Activated T-cell treated with anti-CD3 and anti-CD28 coated beads, Interleukin-2, amount 50 U/mL, for 72 hours (primary cell): ENCODE measurements at regions not wholly inside any gene's neighbourhood (a gene's known extent, or its start where the extent isn't known, plus 50 kb on each side); places are given as distances from the start of the nearest gene placed in this dataset.

Experiments used
- ATAC-seq, 2 donors: fragments of 150-1000 bp; cut with Tn5 transposase; replicated peaks in 1 of 2; 2 replicates each; pipeline ENCODE4 v1.10.0; 2021; ENCODE audit warnings: moderate library complexity in 2 of 2, mild to moderate bottlenecking in 1 of 2
- DNase-seq, 2 donors: peaks; one replicate each; pipeline ENCODE4 v3.0.0; 2021 to 2022; ENCODE audit warnings: mixed read lengths in 1 of 2
- H3K27ac Mint-ChIP-seq: one replicate; pipeline ENCODE4 v1.8.0; 2022; ENCODE audit warnings: mild to moderate bottlenecking, moderate library complexity, mixed read lengths
- H3K27me3 Mint-ChIP-seq: one replicate; pipeline ENCODE4 v1.8.0; 2022; ENCODE audit warnings: low read depth, mixed read lengths
- H3K36me3 Mint-ChIP-seq, 2 donors: one replicate each; pipeline ENCODE4 v1.8.0; 2022; ENCODE audit warnings: mixed read lengths in 2 of 2, mild to moderate bottlenecking in 1 of 2; ENCODE audit not compliant: insufficient read depth in 2 of 2
- H3K4me1 Mint-ChIP-seq: one replicate; pipeline ENCODE4 v1.8.0; 2022; ENCODE audit warnings: low read depth, mixed read lengths
- H3K4me3 Mint-ChIP-seq, 2 donors: one replicate each; pipeline ENCODE4 v1.8.0; 2022; ENCODE audit warnings: mild to moderate bottlenecking in 2 of 2, mixed read lengths in 2 of 2, moderate library complexity in 2 of 2
- H3K9me3 Mint-ChIP-seq, 2 donors: one replicate each; pipeline ENCODE4 v1.8.0; 2022; ENCODE audit warnings: mixed read lengths in 2 of 2

- H3K27me3 Mint-ChIP-seq: no peaks in the 10 kb centered on the region
- ATAC-seq (no peak), DNase-seq (no peak)
- no peaks in the 10 kb centered on the region for H3K36me3 Mint-ChIP-seq
- no peaks in the 10 kb centered on the region for H3K9me3 Mint-ChIP-seq
- H3K27ac Mint-ChIP-seq: no peak overlapping the region
- no peaks in the 10 kb centered on the region for H3K4me1 Mint-ChIP-seq
- H3K4me3 Mint-ChIP-seq: no peak overlapping the region
These were observed 135.3 kb downstream of the ZNF518B start for GRCh38 chr4:10321931-10322330.

GRCh38 chr4:10320130-10320529, 137.1 kb downstream of the ZNF518B start:
- no peak for DNase-seq
- no peaks in the 10 kb centered on the region for H3K36me3 Mint-ChIP-seq
- no peak overlapping the region for H3K27ac Mint-ChIP-seq
- ATAC-seq: no peak
- H3K27me3 Mint-ChIP-seq: no peaks in the 10 kb centered on the region
- no peaks in the 10 kb centered on the region for H3K4me1 Mint-ChIP-seq
- H3K4me3 Mint-ChIP-seq: no peak overlapping the region
- H3K9me3 Mint-ChIP-seq: no peaks in the 10 kb centered on the region

- Mint-ChIP-seq H3K36me3 (no peaks in the 10 kb centered on the region), H3K27ac (no peak overlapping the region), H3K4me1 (no peaks in the 10 kb centered on the region), H3K27me3 (no peaks in the 10 kb centered on the region), H3K4me3 (no peak overlapping the region), H3K9me3 (no peaks in the 10 kb centered on the region)
- no peak for ATAC-seq
- no peak for DNase-seq
These were observed 139.9 kb downstream of the ZNF518B start for GRCh38 chr4:10317345-10317744.

- Mint-ChIP-seq H3K4me3 (no peak overlapping the region), H3K36me3 (no peaks in the 10 kb centered on the region), H3K27ac (no peak overlapping the region), H3K27me3 (no peaks in the 10 kb centered on the region), H3K4me1 (no peaks in the 10 kb centered on the region), H3K9me3 (no peaks in the 10 kb centered on the region)
- DNase-seq (no peak), ATAC-seq (no peak)
These were observed 140.4 kb downstream of the ZNF518B start for GRCh38 chr4:10316851-10317250.

- Mint-ChIP-seq H3K4me1 (no peaks in the 10 kb centered on the region), H3K27me3 (peaks cover 3% of the 10 kb centered on the region)
- no peak for ATAC-seq
These were observed 141.6 kb downstream of the ZNF518B start for GRCh38 chr4:10315638-10316037.

GRCh38 chr4:10312568-10312967, 144.7 kb downstream of the ZNF518B start:
- Mint-ChIP-seq H3K4me1 (no peaks in the 10 kb centered on the region), H3K9me3 (no peaks in the 10 kb centered on the region), H3K27ac (no peak overlapping the region), H3K4me3 (no peak overlapping the region), H3K36me3 (no peaks in the 10 kb centered on the region), H3K27me3 (peaks cover 10% of the 10 kb centered on the region)
- no peak for ATAC-seq
- no peak for DNase-seq

More at GRCh38 chr4:10315638-10316037, 141.6 kb downstream of the ZNF518B start:
- no peak overlapping the region for H3K27ac Mint-ChIP-seq
- no peak overlapping the region for H3K4me3 Mint-ChIP-seq
- DNase-seq: no peak
- no peaks in the 10 kb centered on the region for H3K9me3 Mint-ChIP-seq
- H3K36me3 Mint-ChIP-seq: no peaks in the 10 kb centered on the region

- ATAC-seq (no peak), DNase-seq (no peak)
- H3K36me3 Mint-ChIP-seq: no peaks in the 10 kb centered on the region
- peaks cover 10% of the 10 kb centered on the region for H3K27me3 Mint-ChIP-seq
- no peak overlapping the region for H3K4me3 Mint-ChIP-seq
- H3K27ac Mint-ChIP-seq: no peak overlapping the region
- H3K4me1 Mint-ChIP-seq: no peaks in the 10 kb centered on the region
- no peaks in the 10 kb centered on the region for H3K9me3 Mint-ChIP-seq
These were observed 145.3 kb downstream of the ZNF518B start for GRCh38 chr4:10311939-10312338.

- Mint-ChIP-seq H3K4me1 (no peaks in the 10 kb centered on the region), H3K27me3 (peaks cover 21% of the 10 kb centered on the region), H3K36me3 (no peaks in the 10 kb centered on the region), H3K4me3 (no peak overlapping the region), H3K27ac (no peak overlapping the region), H3K9me3 (no peaks in the 10 kb centered on the region)
- no peak for DNase-seq
- ATAC-seq: no peak
These were observed 151.4 kb downstream of the ZNF518B start for GRCh38 chr4:10305816-10306215.

- Mint-ChIP-seq H3K27me3 (peaks cover 12% of the 10 kb centered on the region), H3K4me3 (no peak overlapping the region), H3K4me1 (no peaks in the 10 kb centered on the region), H3K27ac (no peak overlapping the region), H3K36me3 (no peaks in the 10 kb centered on the region), H3K9me3 (no peaks in the 10 kb centered on the region)
- ATAC-seq (no peak), DNase-seq (no peak)
These were observed 153.9 kb downstream of the ZNF518B start for GRCh38 chr4:10303291-10303690.

GRCh38 chr4:10302096-10302495, 155.1 kb downstream of the ZNF518B start:
- no peaks in the 10 kb centered on the region for H3K4me1 Mint-ChIP-seq
- no peaks in the 10 kb centered on the region for H3K36me3 Mint-ChIP-seq
- H3K27me3 Mint-ChIP-seq: peaks cover 12% of the 10 kb centered on the region
- no peak overlapping the region for H3K4me3 Mint-ChIP-seq
- H3K9me3 Mint-ChIP-seq: no peaks in the 10 kb centered on the region
- DNase-seq (no peak), ATAC-seq (no peak)
- no peak overlapping the region for H3K27ac Mint-ChIP-seq

- no peaks in the 10 kb centered on the region for H3K9me3 Mint-ChIP-seq
These were observed 157.6 kb downstream of the ZNF518B start for GRCh38 chr4:10299601-10300000.

GRCh38 chr4:10298681-10299080, 158.5 kb downstream of the ZNF518B start:
- Mint-ChIP-seq H3K36me3 (no peaks in the 10 kb centered on the region), H3K9me3 (no peaks in the 10 kb centered on the region), H3K27me3 (peaks cover 18% of the 10 kb centered on the region), H3K4me1 (no peaks in the 10 kb centered on the region), H3K4me3 (no peak overlapping the region), H3K27ac (no peak overlapping the region)
- DNase-seq: no peak
- no peak for ATAC-seq

More at GRCh38 chr4:10299601-10300000, 157.6 kb downstream of the ZNF518B start:
- Mint-ChIP-seq H3K36me3 (no peaks in the 10 kb centered on the region), H3K27ac (no peak overlapping the region), H3K27me3 (peaks cover 14% of the 10 kb centered on the region), H3K4me3 (no peak overlapping the region), H3K4me1 (no peaks in the 10 kb centered on the region)
- DNase-seq: no peak
- no peak for ATAC-seq

GRCh38 chr4:10296730-10297129, 160.5 kb downstream of the ZNF518B start:
- DNase-seq (no peak), ATAC-seq (no peak)
- Mint-ChIP-seq H3K36me3 (no peaks in the 10 kb centered on the region), H3K4me1 (no peaks in the 10 kb centered on the region), H3K4me3 (no peak overlapping the region), H3K27me3 (peaks cover 24% of the 10 kb centered on the region), H3K27ac (no peak overlapping the region), H3K9me3 (no peaks in the 10 kb centered on the region)

GRCh38 chr4:10295301-10295700, 161.9 kb downstream of the ZNF518B start:
- DNase-seq (no peak), ATAC-seq (no peak)
- Mint-ChIP-seq H3K4me1 (no peaks in the 10 kb centered on the region), H3K27ac (no peak overlapping the region), H3K9me3 (peaks cover 0 to 3% of the 10 kb centered on the region in 2 donors), H3K36me3 (no peaks in the 10 kb centered on the region), H3K27me3 (peaks cover 24% of the 10 kb centered on the region), H3K4me3 (no peak overlapping the region)
